HG02973 (cell line): ENCODE measurements at regions not wholly inside any gene's neighbourhood (a gene's known extent, or its start where the extent isn't known, plus 50 kb on each side); places are given as distances from the start of the nearest gene placed in this dataset.

Source experiments
- ATAC-seq: cut with Tn5 transposase; IDR thresholded peaks from one replicate; pipeline ENCODE4 v1.9.1; 2021; ENCODE audit warnings: moderate library complexity; ENCODE audit not compliant: unreplicated experiment

DNA sequence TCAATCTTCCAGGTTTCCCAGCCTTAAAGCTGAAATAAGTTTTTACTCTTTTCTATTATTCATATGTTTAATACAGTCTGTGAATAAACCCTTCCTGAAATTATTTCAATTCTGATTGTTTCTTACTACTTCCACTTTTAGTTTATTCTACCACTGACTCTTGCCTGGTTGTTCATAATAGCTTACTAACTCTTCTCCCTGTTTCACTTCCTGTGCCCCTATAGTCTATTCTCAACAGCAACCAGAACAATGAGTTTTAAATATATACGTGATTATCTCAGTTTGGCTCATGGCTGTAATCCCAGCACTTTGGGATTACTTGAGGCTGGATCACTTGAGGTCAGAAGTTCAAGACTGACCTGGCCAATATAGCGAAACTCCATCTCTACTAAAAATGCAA is 408.0 kb upstream of the SPOCK3 start:
- ATAC-seq: no peak

DNA sequence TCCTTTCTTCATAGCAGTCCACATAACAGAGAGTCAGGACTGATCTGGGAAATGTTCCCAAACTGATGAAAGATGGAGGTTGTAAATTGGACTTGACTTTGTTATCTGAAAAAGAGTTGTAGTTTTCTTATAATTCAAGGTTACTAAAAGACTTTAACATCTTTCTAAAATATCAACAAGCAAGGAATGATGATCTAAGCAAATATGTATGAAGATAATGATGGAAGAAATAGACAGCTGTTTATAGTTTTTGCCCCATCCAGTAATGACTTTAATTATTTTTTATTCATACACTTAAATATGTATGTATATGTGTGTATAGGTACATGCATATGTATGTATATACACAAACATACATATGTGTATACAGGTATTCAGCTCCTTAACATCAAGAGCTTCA is 411.1 kb upstream of the SPOCK3 start:
- no peak for ATAC-seq

DNA sequence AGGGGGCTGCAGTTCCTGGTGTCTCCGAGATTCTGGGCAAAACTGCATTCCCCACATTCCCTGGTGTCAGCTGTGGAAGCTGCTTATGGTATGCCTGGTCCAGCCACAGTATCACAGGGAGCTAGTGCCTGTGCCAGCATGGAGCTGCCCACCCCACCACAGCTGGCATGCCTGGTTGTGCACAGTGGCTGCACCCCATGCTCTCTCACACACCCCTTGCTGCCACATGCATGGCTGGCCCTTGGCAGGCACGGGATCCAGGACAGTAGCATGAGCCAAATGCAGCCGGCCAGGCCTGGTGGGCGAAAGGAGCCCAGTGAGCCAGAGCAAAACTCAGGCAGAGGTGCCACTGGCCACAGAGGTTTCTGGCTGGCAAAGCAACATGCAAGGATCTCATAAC is 418.0 kb upstream of the SPOCK3 start:
- no peak for ATAC-seq

DNA sequence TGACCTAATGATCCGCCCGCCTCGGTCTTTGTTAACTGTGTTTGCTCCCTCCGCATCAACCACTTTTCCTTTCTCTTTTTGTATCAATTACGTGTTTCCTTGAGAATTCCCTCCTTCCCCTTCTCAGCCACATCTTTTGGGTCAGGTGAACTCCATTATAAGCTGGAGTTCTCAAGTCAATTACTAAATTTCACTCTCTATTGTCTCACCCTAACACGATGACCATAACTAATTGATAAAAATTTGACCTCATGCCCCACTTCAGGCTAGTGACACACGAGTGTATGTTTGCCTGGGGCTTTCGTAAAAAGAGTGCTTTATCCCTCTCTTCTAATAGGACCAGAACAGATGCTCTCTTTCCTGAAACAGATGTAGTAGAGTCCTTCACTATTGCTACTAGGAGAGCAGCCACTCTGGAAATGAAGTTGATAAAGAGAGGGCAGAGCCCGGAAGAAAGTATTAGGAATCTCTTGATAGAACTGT is 403.6 kb upstream of the ANXA10 start:
- ATAC-seq: no peak

DNA sequence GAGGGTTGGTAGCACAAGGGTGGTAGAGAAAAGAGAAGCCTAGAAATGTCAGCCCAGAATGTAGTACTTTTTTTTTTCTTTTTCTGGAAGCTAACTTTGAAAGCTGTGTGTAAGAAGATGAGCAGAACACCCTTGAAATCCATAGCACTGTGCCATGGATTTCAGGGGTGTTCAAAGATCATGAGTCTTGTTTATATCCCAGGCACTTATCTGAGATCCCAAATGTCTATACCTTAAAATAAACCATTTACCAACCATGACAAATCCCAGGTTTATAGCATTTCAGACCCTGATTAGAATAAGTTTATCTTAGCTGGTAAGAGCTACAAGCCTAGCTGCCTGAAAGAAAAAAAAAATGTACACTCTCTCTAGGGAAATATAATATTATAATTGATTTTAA is 389.9 kb upstream of the ANXA10 start:
- ATAC-seq: no peak

DNA sequence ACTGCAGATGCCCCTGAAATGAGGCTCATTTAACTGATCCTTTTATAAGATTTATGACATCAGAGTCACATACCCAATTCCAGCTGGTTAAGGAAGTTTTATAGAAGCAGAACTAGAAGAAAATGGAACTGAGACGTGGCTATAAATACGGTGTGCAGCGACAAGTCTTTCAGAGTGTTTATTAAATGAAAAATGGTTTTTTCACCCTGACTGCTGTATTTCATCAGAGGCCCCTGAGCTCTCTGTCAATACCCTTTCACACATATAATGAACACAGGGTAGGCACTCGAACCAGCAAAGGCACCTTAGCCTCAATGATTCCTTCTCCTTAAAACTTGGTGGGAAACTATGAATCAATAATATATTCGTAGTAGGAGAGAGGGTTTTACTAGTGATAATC is 380.8 kb upstream of the ANXA10 start:
- no peak for ATAC-seq

DNA sequence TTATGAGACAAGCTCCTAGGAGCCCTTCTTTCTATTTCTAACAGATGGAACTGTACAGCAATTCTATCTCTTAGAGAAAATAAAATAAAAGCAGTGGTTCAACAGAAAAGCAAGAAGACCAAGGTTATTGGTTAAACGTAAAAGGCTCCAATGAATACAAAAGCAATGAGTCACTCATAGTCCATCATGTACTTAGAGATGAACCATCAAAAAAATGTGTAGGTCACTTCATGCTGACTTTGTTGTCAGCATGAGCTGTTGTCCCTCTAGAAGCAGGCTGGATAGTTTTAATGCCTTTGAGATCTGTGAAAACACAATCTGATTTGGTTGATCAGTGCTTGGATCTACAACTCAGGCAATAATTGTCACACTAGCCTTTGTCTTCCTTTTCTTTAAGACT is 378.6 kb upstream of the ANXA10 start:
- no peak for ATAC-seq

DNA sequence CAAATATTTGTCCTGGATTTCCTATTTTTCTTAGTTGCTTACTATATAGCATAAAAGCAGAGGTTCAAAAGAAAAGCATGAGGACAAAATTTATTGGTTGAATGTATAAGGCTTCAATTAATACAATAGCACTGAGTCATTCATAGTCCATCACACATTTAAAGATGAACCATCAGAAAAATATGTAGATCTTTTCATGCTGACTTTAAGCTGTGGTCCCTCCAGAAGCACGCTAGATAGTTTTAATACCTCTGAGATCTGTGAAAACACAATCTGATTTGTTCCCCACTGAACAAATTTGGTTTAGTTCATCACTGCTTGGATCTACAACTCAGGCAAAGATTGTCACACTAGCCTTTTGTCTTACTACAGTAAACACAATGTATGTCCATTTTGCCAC is 377.2 kb upstream of the ANXA10 start:
- no peak for ATAC-seq

DNA sequence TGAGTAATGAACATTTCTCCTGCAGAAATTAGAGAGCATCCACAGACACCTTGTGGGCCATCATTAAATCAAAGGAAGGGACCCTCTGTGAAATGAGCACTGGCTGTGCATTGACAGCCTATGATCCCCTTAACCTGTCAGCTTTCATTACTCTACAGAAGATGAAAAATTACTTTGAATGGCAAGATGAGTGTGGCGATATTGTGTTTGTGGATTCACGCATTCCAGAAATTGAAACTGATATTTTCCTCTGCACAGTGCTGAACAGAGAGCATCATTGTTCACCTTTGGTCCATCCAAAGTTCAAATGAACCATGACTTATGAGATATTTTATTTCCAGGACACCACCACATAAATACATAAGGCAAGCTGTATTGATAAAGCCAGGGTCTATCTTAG is 374.8 kb upstream of the ANXA10 start:
- ATAC-seq: no peak

DNA sequence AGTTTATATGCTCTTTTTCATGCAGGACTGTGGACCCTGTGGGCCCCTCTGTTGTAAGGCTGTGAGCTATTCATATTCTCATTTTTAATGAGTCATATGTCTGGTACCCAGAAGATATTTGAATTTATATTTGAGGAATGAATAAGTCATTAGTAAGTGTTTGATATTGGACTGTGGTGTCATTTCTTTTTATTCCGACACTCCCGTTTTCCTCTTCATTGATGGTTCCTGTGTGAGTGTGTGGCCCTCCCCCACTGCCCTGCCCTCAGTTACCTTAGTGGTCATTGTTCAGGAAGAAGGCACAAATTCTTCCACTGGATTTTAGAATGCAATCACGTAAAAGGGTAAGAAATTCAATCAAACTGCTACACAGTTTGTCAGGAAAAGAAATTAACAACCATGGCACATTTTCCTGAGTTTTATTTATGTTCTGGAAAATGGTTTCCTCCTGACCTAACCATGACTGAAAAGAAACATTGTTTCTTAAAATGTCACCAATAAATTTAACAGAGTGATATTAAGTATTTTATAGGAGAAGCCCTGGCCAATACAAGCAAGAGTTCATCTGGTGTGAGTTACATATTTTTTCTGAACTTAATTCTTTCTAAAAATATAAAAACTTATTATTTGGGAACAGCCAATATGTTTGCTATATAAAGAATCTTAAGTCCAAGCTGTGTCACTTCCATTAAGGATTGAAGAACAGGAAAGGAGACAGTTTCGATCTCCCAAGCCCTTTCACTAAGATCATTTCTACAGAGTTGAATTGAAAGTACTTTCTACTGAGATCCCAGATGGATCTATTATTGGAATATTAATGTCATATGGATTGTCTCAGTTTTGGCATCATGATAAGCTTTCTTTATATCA is 370.5 kb upstream of the ANXA10 start:
- no peak for ATAC-seq

DNA sequence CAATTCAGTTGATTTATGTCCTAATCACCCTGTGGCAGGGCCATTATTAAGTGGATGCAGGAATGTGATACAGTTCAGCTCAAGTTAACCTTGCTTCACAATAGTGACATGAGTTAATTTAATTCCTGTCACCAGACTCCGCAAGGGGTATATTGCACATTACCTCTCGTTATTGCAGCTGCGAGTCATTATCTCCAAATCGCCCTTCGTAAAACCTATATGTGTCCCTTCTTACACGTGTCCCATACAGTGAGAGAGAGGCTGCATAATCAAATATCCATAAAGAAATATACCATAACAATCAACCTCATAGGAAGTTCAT is 369.9 kb upstream of the ANXA10 start:
- ATAC-seq: no peak

DNA sequence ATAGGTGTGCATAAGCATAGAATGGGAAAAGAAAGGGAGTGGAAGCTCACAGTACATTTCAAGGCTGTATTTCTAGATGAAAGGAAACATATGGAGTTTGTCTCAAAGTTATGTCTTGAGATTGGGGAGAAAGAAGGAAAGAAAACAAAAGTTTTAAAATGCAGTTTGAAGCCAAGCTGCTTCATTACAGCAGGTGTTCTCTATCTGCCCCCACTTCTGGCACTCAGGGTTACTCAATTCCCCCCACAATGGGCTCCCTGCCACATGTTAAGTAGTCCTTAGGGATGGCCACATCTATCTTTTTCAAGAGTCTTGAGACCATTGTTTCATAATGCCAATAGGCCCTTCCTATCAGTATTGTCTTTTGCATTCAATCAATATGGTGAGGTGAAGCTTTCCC is 367.4 kb upstream of the ANXA10 start:
- no peak for ATAC-seq

DNA sequence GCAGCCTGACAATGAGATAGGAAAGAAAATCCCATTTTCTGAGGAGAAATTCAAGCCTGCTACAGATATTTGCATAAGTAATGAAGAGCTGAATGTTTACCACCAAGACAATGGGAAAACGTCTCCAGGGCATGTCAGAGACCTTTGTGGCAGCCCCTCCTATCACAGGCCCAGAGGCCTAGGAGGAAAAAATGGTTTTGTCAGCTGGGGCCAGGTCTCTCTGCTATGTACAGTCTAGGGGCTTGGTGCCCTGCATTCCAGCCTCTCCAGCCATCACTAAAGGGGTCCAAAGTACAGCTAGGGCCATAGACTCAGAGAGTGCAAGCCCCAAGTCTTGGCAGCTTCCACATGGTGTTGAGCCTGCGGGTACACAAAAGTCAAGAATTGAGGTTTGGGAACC is 361.6 kb upstream of the ANXA10 start:
- ATAC-seq: no peak

DNA sequence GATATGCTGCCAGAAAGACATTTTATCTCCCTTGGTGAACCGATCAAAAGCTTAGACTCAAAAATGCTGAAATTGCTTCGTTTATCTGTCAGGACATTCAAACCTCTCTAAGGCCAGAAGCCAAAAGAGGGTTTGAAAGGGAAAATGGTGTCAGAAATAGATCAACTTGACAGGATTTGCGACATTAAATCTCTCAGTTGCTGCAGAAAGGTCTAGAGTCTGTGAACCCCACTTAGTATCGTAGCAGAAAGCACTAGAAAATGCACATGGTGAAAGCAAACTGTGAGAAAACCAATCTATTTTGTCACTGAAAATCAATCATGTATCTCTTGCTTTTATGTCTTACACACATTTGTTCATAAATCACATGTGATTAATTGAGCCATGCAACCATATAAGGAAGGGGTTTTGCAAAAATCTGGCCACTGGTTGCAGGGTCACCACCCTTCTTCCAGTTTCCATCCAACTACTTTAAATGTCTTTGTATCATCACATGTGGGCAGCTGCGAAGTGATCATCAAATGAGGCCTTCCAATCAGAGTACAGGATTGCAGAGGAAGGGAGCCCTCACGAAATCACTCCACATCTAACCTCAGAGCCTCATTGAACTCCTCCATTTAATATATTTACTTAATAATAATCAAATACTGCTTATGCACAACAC is 347.2 kb upstream of the ANXA10 start:
- no peak for ATAC-seq

DNA sequence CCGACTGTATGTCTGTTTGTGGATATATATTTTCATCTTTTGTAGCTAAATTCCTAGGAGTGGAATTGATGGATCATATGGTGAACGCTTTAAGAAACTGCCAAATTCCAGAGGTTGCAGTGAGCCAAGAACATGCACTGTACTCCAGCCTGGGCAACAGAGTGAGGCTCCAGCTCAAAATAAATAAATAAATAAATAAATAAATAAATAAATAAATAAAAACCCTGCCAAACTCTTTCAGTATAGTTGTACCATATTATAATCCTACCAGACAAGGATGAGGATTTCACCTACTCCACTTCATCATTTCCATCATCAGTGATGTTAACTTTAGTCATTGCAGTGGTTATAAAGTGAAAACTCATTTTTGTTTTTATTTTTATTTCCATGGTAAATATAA is 325.1 kb upstream of the ANXA10 start:
- ATAC-seq: no peak

DNA sequence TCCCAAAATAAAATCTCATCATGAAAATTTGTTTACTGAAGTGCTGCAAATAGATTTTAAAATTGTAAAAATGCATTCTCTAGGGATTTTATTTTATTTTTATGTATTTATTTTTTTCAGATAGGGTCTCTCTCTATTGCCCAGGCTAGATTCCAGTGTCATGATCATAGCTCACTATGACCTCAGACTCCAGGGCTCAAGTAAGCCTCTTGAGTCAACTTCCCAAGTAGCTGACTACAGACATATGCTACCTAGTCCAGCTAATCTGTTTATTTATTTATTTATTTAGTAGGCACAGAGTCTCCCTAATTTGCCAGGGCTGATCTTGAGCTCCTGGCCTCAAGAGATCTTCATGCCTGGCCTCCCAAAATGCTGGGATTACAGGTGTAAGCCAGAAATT is 317.7 kb upstream of the ANXA10 start:
- ATAC-seq: no peak

DNA sequence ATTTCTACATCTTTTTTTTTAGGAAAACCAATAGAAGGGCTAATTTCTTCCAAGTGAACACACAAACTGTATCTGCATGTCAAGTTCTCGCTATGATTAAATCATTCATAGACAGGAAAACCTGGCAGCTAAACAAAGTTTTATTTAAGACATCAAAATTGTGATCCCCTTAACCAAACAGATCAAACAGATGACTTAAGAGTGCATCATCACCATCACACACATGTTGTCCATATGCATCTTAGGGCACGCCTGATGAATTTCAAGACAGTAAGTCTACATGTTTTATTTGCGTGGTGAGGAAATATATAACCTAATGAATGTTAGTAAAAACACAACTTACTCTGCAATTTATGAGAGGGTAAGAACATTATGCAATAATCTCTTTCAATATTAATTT is 317.0 kb upstream of the ANXA10 start:
- ATAC-seq: no peak

DNA sequence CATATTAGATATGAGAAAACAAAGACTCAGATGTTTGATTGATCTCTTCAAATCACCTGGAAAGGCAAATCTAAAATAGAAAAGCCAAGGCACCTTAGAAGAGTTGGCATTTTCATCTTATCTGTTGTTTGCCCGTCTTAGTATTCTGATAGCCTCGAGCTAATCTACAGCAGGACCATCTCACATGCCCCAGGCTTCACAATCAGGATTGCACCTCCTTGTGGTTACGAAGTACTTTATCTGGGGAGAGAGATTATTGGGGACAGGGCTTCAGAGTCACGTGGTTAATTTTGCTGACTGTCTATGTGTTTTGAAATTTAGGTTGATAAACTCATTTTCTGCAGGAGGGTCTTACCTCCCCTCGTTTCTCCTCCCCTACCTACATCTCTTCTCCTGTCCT is 313.1 kb upstream of the ANXA10 start:
- ATAC-seq: no peak

DNA sequence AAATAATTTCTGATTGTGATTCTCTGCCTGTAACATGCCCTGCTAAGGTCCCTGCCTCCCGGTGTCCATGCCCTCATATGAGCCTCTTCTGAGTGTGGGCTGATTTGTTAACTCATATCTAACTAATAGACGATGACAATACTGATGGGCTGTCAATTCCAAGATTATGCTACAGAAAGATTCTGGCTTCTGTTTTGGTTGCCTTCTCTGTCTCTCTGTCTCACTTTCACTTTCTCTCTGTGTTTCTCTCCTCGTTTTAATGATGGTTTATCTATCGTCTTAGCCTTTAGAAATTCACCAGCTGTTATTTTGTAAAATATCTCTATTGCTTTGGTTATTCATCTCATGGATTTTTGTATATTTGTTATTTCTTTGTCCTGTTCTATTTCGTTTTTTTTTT is 312.5 kb upstream of the ANXA10 start:
- ATAC-seq: no peak

DNA sequence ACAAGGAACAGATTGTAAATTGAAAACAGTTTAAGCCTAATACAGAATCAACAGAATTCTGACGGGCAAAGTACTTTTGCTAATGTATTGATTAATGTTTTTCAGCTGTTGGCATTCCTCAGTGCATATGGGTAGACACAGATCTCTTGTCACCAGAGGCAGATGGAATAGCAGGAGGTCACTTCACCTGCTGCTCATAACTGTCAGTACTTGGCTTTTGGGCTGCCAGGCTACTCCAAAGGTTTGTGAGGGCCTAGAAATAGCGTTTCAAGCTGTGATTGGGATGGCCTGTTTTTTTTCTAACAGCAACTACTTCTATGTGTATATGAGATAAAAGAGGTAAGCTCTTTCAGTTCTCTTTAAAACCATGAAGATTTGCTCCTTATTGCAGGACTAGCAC is 307.5 kb upstream of the ANXA10 start:
- ATAC-seq: no peak

DNA sequence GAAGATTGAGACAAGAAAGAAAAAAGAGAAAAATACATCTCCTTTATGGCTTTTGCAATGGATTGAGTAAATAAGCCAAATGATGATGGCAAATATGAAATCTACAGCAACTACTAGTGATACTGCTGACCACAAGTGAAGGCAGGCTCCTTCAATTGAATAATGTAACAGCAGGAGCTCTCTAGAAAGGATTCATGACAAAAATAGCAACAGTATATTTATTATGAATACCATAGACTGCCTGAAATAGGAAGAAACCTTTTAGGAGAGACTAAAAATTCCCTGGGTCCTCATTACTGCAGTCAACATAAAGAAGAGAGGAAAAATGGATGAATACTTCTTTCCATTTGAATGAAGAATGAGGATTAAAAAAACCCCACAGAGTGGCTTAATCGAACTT is 306.8 kb upstream of the ANXA10 start:
- no peak for ATAC-seq

DNA sequence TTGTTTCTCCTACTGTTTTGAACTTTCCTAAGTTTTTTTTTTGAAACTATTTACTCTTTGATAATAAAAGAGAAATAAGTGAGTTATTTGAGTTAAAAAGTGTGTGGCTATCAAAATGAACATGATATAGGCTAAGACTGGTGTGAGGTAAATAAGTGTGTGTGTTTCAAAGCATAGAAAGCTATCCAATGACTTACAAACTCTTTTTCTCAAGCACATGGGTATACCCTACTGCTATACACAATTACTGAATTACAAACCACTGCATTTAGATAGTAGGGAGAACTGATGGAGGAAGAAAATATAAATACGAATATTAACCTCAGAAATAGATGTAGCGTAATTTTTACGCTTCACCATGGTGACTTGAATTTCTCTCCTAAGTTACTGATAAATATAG is 305.8 kb upstream of the ANXA10 start:
- ATAC-seq: no peak

DNA sequence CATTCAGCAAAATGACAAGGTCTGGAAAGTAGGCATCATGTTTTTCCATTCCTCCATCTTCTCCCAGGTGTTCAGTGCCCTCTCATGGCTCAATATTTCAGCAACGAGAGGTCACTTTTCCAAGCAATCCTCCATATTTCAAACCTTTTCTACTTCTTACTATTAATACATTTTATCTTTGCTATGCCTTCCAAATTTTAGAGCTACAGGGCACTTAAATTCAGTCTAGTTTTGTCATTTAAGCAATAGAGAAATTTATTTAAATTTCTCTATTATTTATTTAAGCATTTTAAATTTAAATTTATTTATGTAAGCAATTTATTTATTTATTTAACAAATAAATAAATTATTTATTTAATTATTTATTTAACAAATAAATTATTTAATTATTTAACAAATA is 305.1 kb upstream of the ANXA10 start:
- no peak for ATAC-seq
